Bronchial epithelial cell (primary cell): ENCODE measurements at regions not wholly inside any gene's neighbourhood (a gene's known extent, or its start where the extent isn't known, plus 50 kb on each side); places are given as distances from the start of the nearest gene placed in this dataset.

Source experiments
- DNase-seq: peaks from one replicate; pipeline ENCODE4 v3.0.0-alpha.2; 2010; ENCODE audit warnings: low read depth
- FAIRE-seq: peaks from 2 replicates; lab custom pipeline; 2011; peaks lifted over from hg19 to GRCh38; lab: Jason Lieb, UNC
- H3K27me3 ChIP-seq: 2 replicates; pipeline ENCODE4 v1.5.1; 2011; ENCODE audit warnings: low read length; ENCODE audit not compliant: control insufficient read depth, insufficient read depth
- H3K36me3 ChIP-seq: 2 replicates; pipeline ENCODE4 v1.5.1; 2011; ENCODE audit warnings: low read length; ENCODE audit not compliant: control insufficient read depth, insufficient read depth
- H3K4me3 ChIP-seq: 2 replicates; pipeline ENCODE4 v1.5.1; 2011; ENCODE audit warnings: mild to moderate bottlenecking, low read depth, low read length, control low read depth
- CTCF ChIP-seq: IDR thresholded peaks from 2 replicates; pipeline ENCODE4 v1.5.1; 2011; ENCODE audit warnings: mild to moderate bottlenecking, moderate library complexity, low read length, control low read depth, inconsistent platforms; ENCODE audit not compliant: insufficient read depth, severe bottlenecking

DNA sequence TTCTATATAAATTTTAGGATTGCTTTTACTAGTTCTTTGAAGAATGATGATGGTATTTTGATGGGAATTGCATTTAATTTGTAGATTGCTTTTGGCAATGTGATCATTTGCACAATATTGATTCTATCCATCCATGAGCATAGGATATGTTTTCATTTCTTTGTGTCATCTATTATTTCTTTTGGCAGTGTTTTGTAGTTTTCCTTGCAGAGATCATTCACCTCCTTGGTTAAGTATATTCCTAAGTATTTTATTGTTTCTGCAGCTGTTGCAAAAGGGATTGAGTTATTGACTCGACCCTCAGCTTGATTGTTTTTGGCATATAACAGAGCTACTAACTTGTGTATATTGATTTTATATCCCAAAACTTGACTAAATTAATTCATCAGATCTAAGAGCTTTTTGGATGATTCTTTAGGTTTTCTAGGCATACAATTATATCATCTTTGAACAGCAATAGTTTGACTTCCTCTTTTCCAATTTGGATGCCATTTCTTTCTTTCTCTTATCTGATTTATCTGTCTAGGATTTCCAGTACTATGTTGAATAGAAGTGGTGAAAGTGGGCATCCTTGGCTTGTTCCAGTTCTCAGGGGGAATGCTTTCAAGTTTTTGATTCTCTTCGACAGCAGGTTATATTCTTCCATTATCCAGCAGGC lies 668.1 kb downstream of the SLC16A7 start:
- DNase-seq (no peak), FAIRE-seq (no peak)
- H3K36me3 ChIP-seq = no peaks in the 10 kb centered on the region
- no peaks in the 10 kb centered on the region for H3K27me3 ChIP-seq
- TF ChIP-seq CTCF = no peak
- no peak overlapping the region for H3K4me3 ChIP-seq

DNA sequence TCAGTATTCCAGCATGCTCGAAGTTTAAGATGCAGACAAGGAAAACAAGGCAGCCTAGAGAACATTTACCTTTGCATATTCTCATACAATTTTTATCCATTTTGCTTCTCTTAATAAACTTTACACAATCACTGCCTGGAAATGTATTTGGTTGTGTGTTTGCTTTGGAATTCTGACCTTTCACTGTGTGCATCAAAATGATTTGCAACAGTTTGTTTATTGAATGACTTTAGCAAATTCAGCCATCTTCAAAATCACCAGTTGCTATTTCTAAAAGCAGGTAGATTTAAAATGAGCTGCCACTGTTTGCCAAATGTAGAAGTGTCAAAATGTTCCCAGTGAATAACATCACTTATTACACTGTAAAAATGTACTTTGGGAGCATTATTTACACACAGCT lies 669.9 kb downstream of the SLC16A7 start:
- FAIRE-seq = no peak
- H3K27me3 ChIP-seq = no peaks in the 10 kb centered on the region
- no peaks in the 10 kb centered on the region for H3K36me3 ChIP-seq
- no peak overlapping the region for H3K4me3 ChIP-seq
- no peak for DNase-seq
- TF ChIP-seq CTCF = no peak

DNA sequence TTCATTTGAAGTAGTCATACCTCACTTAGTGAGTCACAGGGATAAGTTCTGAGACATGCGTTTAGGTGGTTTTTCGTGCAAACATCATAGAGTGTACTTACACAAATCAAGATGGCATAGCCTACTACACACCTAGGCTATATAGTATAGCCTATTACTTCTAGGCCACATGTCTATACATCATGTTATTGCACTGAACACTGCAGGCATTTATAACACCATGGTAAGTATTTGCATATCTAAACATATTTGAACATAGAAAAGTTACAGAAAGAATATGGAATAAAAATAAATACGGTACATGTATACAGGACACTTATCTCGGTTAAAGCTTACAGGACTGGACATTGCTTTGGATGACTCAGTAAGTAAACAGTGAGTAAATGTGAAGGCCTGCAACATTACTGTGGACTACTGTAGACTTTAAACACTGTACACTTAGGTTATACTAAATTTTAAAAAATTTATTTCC lies 670.6 kb downstream of the SLC16A7 start:
- TF ChIP-seq CTCF = no peak
- Histone ChIP-seq H3K27me3 (no peaks in the 10 kb centered on the region), H3K4me3 (no peak overlapping the region), H3K36me3 (no peaks in the 10 kb centered on the region)
- no peak for FAIRE-seq
- peak; percentile 95 for DNase-seq

DNA sequence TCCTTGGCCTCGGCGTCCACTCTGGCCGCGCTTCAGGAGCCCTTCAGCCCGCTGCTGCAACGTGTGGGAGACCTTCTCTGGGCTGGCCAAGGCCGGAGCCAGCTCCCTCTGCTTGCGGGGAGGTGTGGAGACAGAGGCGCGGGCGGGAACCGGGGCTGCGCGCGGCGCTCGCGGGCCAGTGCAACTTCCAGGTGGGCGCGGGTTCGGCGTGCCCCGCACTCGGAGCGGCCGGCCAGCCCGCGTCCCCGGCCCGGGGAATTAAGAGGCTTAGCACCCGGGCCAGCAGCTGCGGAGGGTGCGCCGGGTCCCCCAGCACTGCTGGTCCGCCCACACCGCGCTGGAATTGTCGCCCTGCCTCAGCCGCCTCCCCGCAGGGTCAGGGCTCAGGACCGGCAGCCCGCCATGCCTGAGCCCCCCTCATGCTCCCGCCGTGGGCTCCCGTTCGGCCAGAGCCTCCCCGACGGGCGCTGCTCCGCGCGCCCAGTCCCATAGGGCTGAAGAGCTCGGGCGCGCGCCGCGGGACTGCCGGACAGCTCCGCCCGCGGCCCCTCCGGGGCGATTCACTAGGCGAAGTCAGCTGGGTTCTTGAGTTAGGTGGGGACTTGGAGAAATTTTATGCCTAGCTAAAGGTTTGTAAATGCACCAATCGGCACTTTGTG lies 673.9 kb downstream of the SLC16A7 start:
- H3K36me3 ChIP-seq = no peaks in the 10 kb centered on the region
- DNase-seq (no peak), FAIRE-seq (no peak)
- no peak for TF ChIP-seq CTCF
- no peaks in the 10 kb centered on the region for H3K27me3 ChIP-seq
- no peak overlapping the region for H3K4me3 ChIP-seq

DNA sequence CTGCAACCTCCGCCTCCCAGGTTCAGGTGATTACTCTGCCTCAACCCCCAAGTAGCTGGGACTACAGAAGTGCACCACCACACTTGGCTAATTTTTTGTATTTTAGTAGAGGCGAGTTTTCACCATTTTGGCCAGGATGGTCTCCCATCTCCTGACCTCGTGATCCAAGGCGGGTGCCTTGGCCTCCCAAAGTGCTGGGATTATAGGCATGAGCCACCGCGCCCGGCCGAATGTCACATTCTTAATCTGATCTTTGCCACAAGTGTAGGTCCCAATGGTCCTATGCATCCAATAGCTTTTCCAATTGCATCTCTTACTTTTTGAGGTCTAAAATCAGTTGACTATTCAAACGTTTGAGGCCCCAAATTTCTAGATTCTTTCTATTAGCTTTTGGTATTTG lies 676.0 kb downstream of the SLC16A7 start:
- H3K36me3 ChIP-seq = no peaks in the 10 kb centered on the region
- FAIRE-seq = no peak
- DNase-seq = no peak
- no peak for TF ChIP-seq CTCF
- no peaks in the 10 kb centered on the region for H3K27me3 ChIP-seq
- H3K4me3 ChIP-seq = no peak overlapping the region

DNA sequence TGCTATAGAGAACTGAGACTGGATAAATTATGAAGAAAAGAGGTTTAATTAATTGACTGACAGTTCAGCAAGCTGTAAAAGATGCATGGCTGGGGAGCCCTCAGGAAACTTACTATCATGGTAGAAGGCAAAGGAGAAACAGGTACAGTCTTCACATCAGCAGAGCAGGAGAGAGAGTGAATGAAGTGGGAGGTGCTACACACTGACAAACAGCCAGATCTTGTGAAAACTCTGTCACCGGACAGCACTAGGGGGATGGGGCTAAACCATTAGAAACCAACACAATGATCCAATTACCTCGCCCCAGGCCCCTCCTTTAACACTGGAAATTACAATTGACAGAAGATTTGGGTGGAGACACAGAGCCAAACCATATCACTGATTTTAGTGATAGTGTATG lies 682.4 kb downstream of the SLC16A7 start:
- Histone ChIP-seq H3K36me3 (no peaks in the 10 kb centered on the region), H3K27me3 (no peaks in the 10 kb centered on the region), H3K4me3 (no peak overlapping the region)
- no peak for FAIRE-seq
- no peak for TF ChIP-seq CTCF
- DNase-seq = no peak
